LNCaP clone FGC (cell line): ENCODE measurements at regions not wholly inside any gene's neighbourhood (a gene's known extent, or its start where the extent isn't known, plus 50 kb on each side); places are given as distances from the start of the nearest gene placed in this dataset.

ENCODE experiments used
- DNase-seq: peaks from one replicate; pipeline ENCODE4 v3.0.0-alpha.2; 2011; ENCODE audit warnings: low read depth
- H3K4me3 ChIP-seq: 2 replicates; pipeline ENCODE4 v1.5.1; 2011; ENCODE audit warnings: mild to moderate bottlenecking, low read depth, low read length, control low read depth
- CTCF ChIP-seq: IDR thresholded peaks from 2 replicates; pipeline ENCODE4 v1.5.1; 2012; ENCODE audit warnings: mild to moderate bottlenecking; ENCODE audit not compliant: control insufficient read depth, insufficient read depth; ENCODE audit errors: extremely low read depth

GRCh38 chr1:219419065-219419464 is 193.8 kb downstream of the ZC3H11B start:
- no peak overlapping the region for H3K4me3 ChIP-seq
- DNase-seq, result no peak
- TF ChIP-seq CTCF, result no peak

GRCh38 chr1:219417610-219418009 is 195.3 kb downstream of the ZC3H11B start:
- DNase-seq, result no peak
- TF ChIP-seq CTCF, result no peak
- no peak overlapping the region for H3K4me3 ChIP-seq

GRCh38 chr1:219416598-219417238 is 196.2 kb downstream of the ZC3H11B start:
- DNase-seq, result peak; percentile 57
- no peak overlapping the region for H3K4me3 ChIP-seq

GRCh38 chr1:219415915-219416314 is 197.0 kb downstream of the ZC3H11B start:
- no peak overlapping the region for H3K4me3 ChIP-seq
- TF ChIP-seq CTCF, result no peak
- DNase-seq, result no peak

More at GRCh38 chr1:219416598-219417238, 196.2 kb downstream of the ZC3H11B start:
- TF ChIP-seq CTCF, result peak; percentile 76

GRCh38 chr1:219415433-219415832 is 197.5 kb downstream of the ZC3H11B start:
- no peak overlapping the region for H3K4me3 ChIP-seq
- no peak for DNase-seq
- TF ChIP-seq CTCF, result no peak

- no peak overlapping the region for H3K4me3 ChIP-seq
- DNase-seq, result peak; percentile 37
- TF ChIP-seq CTCF, result no peak
These were observed 198.7 kb downstream of the ZC3H11B start for GRCh38 chr1:219414250-219414649.

- no peak overlapping the region for H3K4me3 ChIP-seq
- no peak for DNase-seq
- no peak for TF ChIP-seq CTCF
These were observed 199.4 kb downstream of the ZC3H11B start for GRCh38 chr1:219413536-219413935.
